WTC11 (cell line): ENCODE measurements at regions not wholly inside any gene's neighbourhood (a gene's known extent, or its start where the extent isn't known, plus 50 kb on each side); places are given as distances from the start of the nearest gene placed in this dataset.

Experiments used
- KAT7 ChIP-seq: sonication (generic); formaldehyde crosslinking; IDR thresholded peaks from 2 replicates; pipeline ENCODE4 v1.8.1; 2023; ENCODE audit warnings: missing genetic modification reagents, mild to moderate bottlenecking, borderline replicate concordance
- NFE2L1 ChIP-seq: sonication (generic); formaldehyde crosslinking; IDR thresholded peaks from 2 replicates; pipeline ENCODE4 v1.8.1; 2023; ENCODE audit warnings: missing genetic modification reagents
- TEAD1 ChIP-seq: sonication (generic); formaldehyde crosslinking; IDR thresholded peaks from 2 replicates; pipeline ENCODE4 v1.8.0; 2022; ENCODE audit warnings: mild to moderate bottlenecking, missing genetic modification reagents
- ZNF263 ChIP-seq: sonication (generic); formaldehyde crosslinking; IDR thresholded peaks from 2 replicates; pipeline ENCODE4 v1.8.1; 2022; ENCODE audit warnings: low read depth, mild to moderate bottlenecking, moderate library complexity, missing genetic modification reagents
- ZNF281 ChIP-seq: sonication (generic); formaldehyde crosslinking; IDR thresholded peaks from 2 replicates; pipeline ENCODE4 v1.8.0; 2023; ENCODE audit warnings: mild to moderate bottlenecking, missing genetic modification reagents
- TF ChIP-seq, protein P1 (sequence below): sonication (generic); formaldehyde crosslinking; IDR thresholded peaks from 2 replicates; pipeline ENCODE4 v1.8.0; 2023; ENCODE audit warnings: missing genetic modification reagents

GRCh38 chr12:114733919-114734318 is 49.9 kb upstream of the TBX3 start (continued):
- TF ChIP-seq TEAD1 (no peak), NFE2L1 (CRISPR knock-in tag) (no peak), KAT7 (CRISPR knock-in tag) (no peak), ZNF281 (CRISPR knock-in tag) (no peak), ZNF263 (CRISPR knock-in tag) (no peak)
- TF ChIP-seq, protein P1, sequence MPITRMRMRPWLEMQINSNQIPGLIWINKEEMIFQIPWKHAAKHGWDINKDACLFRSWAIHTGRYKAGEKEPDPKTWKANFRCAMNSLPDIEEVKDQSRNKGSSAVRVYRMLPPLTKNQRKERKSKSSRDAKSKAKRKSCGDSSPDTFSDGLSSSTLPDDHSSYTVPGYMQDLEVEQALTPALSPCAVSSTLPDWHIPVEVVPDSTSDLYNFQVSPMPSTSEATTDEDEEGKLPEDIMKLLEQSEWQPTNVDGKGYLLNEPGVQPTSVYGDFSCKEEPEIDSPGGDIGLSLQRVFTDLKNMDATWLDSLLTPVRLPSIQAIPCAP (CRISPR knock-in tag), result no peak
